Tibial nerve (tissue), 4 donors: ENCODE measurements at regions not wholly inside any gene's neighbourhood (a gene's known extent, or its start where the extent isn't known, plus 50 kb on each side); places are given as distances from the start of the nearest gene placed in this dataset.

Source experiments
- CTCF ChIP-seq, 5 experiments: fragments of 200-600 bp in 3 of 5; fragments of 450-650 bp in 2 of 5; sonication (generic) in 3 of 5; IDR thresholded peaks; one replicate each; pipeline ENCODE4 v1.5.1; 2016 to 2019; ENCODE audit warnings: antibody characterized with exemption in 5 of 5, mild to moderate bottlenecking in 3 of 5, moderate library complexity in 2 of 5
- EP300 ChIP-seq, 2 donors: sonication (generic); formaldehyde crosslinking; IDR thresholded peaks; one replicate each; pipeline ENCODE4 v1.6.1; 2017; ENCODE audit warnings: antibody characterized with exemption in 2 of 2, mild to moderate bottlenecking in 1 of 2
- POLR2A ChIP-seq, 2 donors: fragments of 450-650 bp; IDR thresholded peaks; one replicate each; pipeline ENCODE4 v1.6.1; 2017; ENCODE audit warnings: antibody characterized with exemption in 2 of 2, mild to moderate bottlenecking in 2 of 2, moderate library complexity in 2 of 2

- TF ChIP-seq CTCF (IDR thresholded peaks at IDR 0.05): no peak
- no peak for TF ChIP-seq POLR2A (IDR thresholded peaks at IDR 0.05)
- TF ChIP-seq EP300 (IDR thresholded peaks at IDR 0.05): no peak
These were observed 145.0 kb upstream of the CDH10 start for GRCh38 chr5:24789611-24790351.
